Endothelial cell of hepatic sinusoid (primary cell): ENCODE measurements at regions not wholly inside any gene's neighbourhood (a gene's known extent, or its start where the extent isn't known, plus 50 kb on each side); places are given as distances from the start of the nearest gene placed in this dataset.
"Not testable (repeated sequence)": the region's sequence is repeated elsewhere in the genome, so short reads cannot be mapped to it uniquely, and the experiment has no call there.

Source experiments
- in situ Hi-C: cut with HindIII; loops from 2 replicates; pipeline ENCODE4 v1.10.0; 2017; ENCODE audit warnings: low sequenced_read_pairs

GRCh38 chrX:39484159-39485068, 613.3 kb downstream of the BCOR start:
- in situ Hi-C loops: no loop called here

- in situ Hi-C loops: no loop called here
Measured at GRCh38 chrX:39487166-39487968, 610.4 kb downstream of the BCOR start.

GRCh38 chrX:39487969-39488330, 609.8 kb downstream of the BCOR start:
- in situ Hi-C loops: no loop called here

- in situ Hi-C loops: loop anchor here (5.0 kb wide), 1 partner anchor 91 kb away; no protein-coding TSS in a partner anchor
Measured at GRCh38 chrX:39491548-39492297, 606.0 kb downstream of the BCOR start.

GRCh38 chrX:39492497-39493162, 605.1 kb downstream of the BCOR start:
- in situ Hi-C loops: loop anchor here (5.0 kb wide), 1 partner anchor 90 kb away; no protein-coding TSS in a partner anchor

GRCh38 chrX:39493168-39493567, 604.6 kb downstream of the BCOR start:
- in situ Hi-C loops: loop anchor here (5.0 kb wide), 1 partner anchor 89 kb away; no protein-coding TSS in a partner anchor

- in situ Hi-C loops: not testable (repeated sequence)
Measured at GRCh38 chrX:39497117-39497516, 600.6 kb downstream of the BCOR start.

- in situ Hi-C loops: no loop called here
Measured at GRCh38 chrX:39497702-39498265, 600.0 kb downstream of the BCOR start.

GRCh38 chrX:39499996-39500395, 597.8 kb downstream of the BCOR start:
- in situ Hi-C loops: no loop called here

GRCh38 chrX:39501822-39502221, 595.9 kb downstream of the BCOR start:
- in situ Hi-C loops: no loop called here

- in situ Hi-C loops: no loop called here
Measured at GRCh38 chrX:39502486-39502885, 595.3 kb downstream of the BCOR start.

- in situ Hi-C loops: no loop called here
Measured at GRCh38 chrX:39504227-39504626, 593.5 kb downstream of the BCOR start.

- in situ Hi-C loops: no loop called here
Measured at GRCh38 chrX:39504850-39505259, 592.9 kb downstream of the BCOR start.

GRCh38 chrX:39506131-39506530, 591.6 kb downstream of the BCOR start:
- in situ Hi-C loops: no loop called here

- in situ Hi-C loops: no loop called here
Measured at GRCh38 chrX:39507034-39507433, 590.7 kb downstream of the BCOR start.

GRCh38 chrX:39507617-39508299, 590.0 kb downstream of the BCOR start:
- in situ Hi-C loops: no loop called here

- in situ Hi-C loops: no loop called here
Measured at GRCh38 chrX:39508300-39508692, 589.5 kb downstream of the BCOR start.

GRCh38 chrX:39509157-39509556, 588.6 kb downstream of the BCOR start:
- in situ Hi-C loops: no loop called here

GRCh38 chrX:39513836-39514235, 583.9 kb downstream of the BCOR start:
- in situ Hi-C loops: no loop called here

- in situ Hi-C loops: no loop called here
Measured at GRCh38 chrX:39514801-39515200, 583.0 kb downstream of the BCOR start.
